Activated naive CD4-positive, alpha-beta T cell treated with anti-CD3 and anti-CD28 coated beads, Interleukin-2, amount 10 ng/mL, durations not matched to agents 7 days and 5 days (primary cell): ENCODE measurements at regions not wholly inside any gene's neighbourhood (a gene's known extent, or its start where the extent isn't known, plus 50 kb on each side); places are given as distances from the start of the nearest gene placed in this dataset.

Experiments
- CTCF ChIA-PET: fragments of 350-600 bp; sonication (Branson Sonifier 250); formaldehyde crosslinking; loops from one replicate; lab custom pipeline; 2021; ENCODE audit warnings: antibody characterized with exemption; lab: Charles Lee
- DNase-seq: peaks from one replicate; pipeline ENCODE4 v3.0.0-alpha.2; 2020
- H3K27ac Mint-ChIP-seq: one replicate; pipeline ENCODE4 v1.8.0; 2021; ENCODE audit warnings: mild to moderate bottlenecking, moderate library complexity, mixed read lengths
- H3K27me3 Mint-ChIP-seq: one replicate; pipeline ENCODE4 v1.8.0; 2021; ENCODE audit warnings: mild to moderate bottlenecking, mixed read lengths
- H3K36me3 Mint-ChIP-seq: one replicate; pipeline ENCODE4 v1.8.0; 2021; ENCODE audit warnings: mixed read lengths
- H3K4me1 Mint-ChIP-seq: one replicate; pipeline ENCODE4 v1.8.0; 2021; ENCODE audit warnings: mixed read lengths
- H3K4me3 Mint-ChIP-seq: one replicate; pipeline ENCODE4 v1.8.0; 2021; ENCODE audit warnings: mild to moderate bottlenecking, moderate library complexity, mixed read lengths
- H3K9me3 Mint-ChIP-seq: one replicate; pipeline ENCODE4 v1.8.0; 2021; ENCODE audit warnings: mixed read lengths

- no peak overlapping the region for H3K4me3 Mint-ChIP-seq
- no peak for DNase-seq
- peaks cover 7% of the 10 kb centered on the region for H3K9me3 Mint-ChIP-seq
- H3K36me3 Mint-ChIP-seq: no peaks in the 10 kb centered on the region
- no peaks in the 10 kb centered on the region for H3K4me1 Mint-ChIP-seq
- CTCF ChIA-PET: no interaction called here
- no peaks in the 10 kb centered on the region for H3K27me3 Mint-ChIP-seq
- H3K27ac Mint-ChIP-seq: no peak overlapping the region
Observed at GRCh38 chr12:18008642-18009041, 81.4 kb downstream of the RERGL start.

- Mint-ChIP-seq H3K4me3 (no peak overlapping the region), H3K9me3 (peaks cover 23% of the 10 kb centered on the region), H3K27me3 (no peaks in the 10 kb centered on the region), H3K4me1 (no peaks in the 10 kb centered on the region), H3K36me3 (no peaks in the 10 kb centered on the region), H3K27ac (no peak overlapping the region)
- no peak for DNase-seq
- CTCF ChIA-PET: no interaction called here
Observed at GRCh38 chr12:17999174-17999801, 90.7 kb downstream of the RERGL start.

GRCh38 chr12:17992002-17992656, 97.9 kb downstream of the RERGL start:
- CTCF ChIA-PET: interaction anchor here (1.2 to 2.7 kb wide), 5 partner anchors 8 to 1052 kb away, joined by 3 to 7 read pairs (median 4); no protein-coding TSS in a partner anchor
- Mint-ChIP-seq H3K4me1 (no peaks in the 10 kb centered on the region), H3K4me3 (no peak overlapping the region), H3K9me3 (no peaks in the 10 kb centered on the region), H3K27ac (no peak overlapping the region), H3K27me3 (no peaks in the 10 kb centered on the region), H3K36me3 (no peaks in the 10 kb centered on the region)
- no peak for DNase-seq

- peaks cover 3% of the 10 kb centered on the region for H3K9me3 Mint-ChIP-seq
- no peak for DNase-seq
- no peaks in the 10 kb centered on the region for H3K4me1 Mint-ChIP-seq
- no peak overlapping the region for H3K27ac Mint-ChIP-seq
- CTCF ChIA-PET: interaction anchor here (1.0 kb wide), 1 partner anchor 9 kb away, joined by 7 read pairs; no protein-coding TSS in a partner anchor
- no peaks in the 10 kb centered on the region for H3K36me3 Mint-ChIP-seq
- no peaks in the 10 kb centered on the region for H3K27me3 Mint-ChIP-seq
- no peak overlapping the region for H3K4me3 Mint-ChIP-seq
Observed at GRCh38 chr12:17982556-17982955, 107.4 kb downstream of the RERGL start.

GRCh38 chr12:17976202-17976601, 113.8 kb downstream of the RERGL start:
- Mint-ChIP-seq H3K4me1 (no peaks in the 10 kb centered on the region), H3K27me3 (no peaks in the 10 kb centered on the region), H3K27ac (no peak overlapping the region), H3K4me3 (no peak overlapping the region), H3K9me3 (peaks cover 12% of the 10 kb centered on the region), H3K36me3 (no peaks in the 10 kb centered on the region)
- no peak for DNase-seq
- CTCF ChIA-PET: no interaction called here

- DNase-seq: no peak
- no peak overlapping the region for H3K27ac Mint-ChIP-seq
- H3K27me3 Mint-ChIP-seq: no peaks in the 10 kb centered on the region
- no peak overlapping the region for H3K4me3 Mint-ChIP-seq
- H3K9me3 Mint-ChIP-seq: peaks cover 12% of the 10 kb centered on the region
- H3K36me3 Mint-ChIP-seq: no peaks in the 10 kb centered on the region
- no peaks in the 10 kb centered on the region for H3K4me1 Mint-ChIP-seq
- CTCF ChIA-PET: no interaction called here
Observed at GRCh38 chr12:17975763-17976162, 114.2 kb downstream of the RERGL start.

- CTCF ChIA-PET: no interaction called here
- no peak overlapping the region for H3K27ac Mint-ChIP-seq
Observed at GRCh38 chr12:17975239-17975638, 114.8 kb downstream of the RERGL start.

GRCh38 chr12:17971850-17972249, 118.1 kb downstream of the RERGL start:
- Mint-ChIP-seq H3K9me3 (peaks cover 19% of the 10 kb centered on the region), H3K36me3 (no peaks in the 10 kb centered on the region), H3K27me3 (no peaks in the 10 kb centered on the region), H3K4me1 (no peaks in the 10 kb centered on the region), H3K4me3 (no peak overlapping the region), H3K27ac (no peak overlapping the region)
- CTCF ChIA-PET: no interaction called here
- no peak for DNase-seq

More at GRCh38 chr12:17975239-17975638, 114.8 kb downstream of the RERGL start:
- H3K4me3 Mint-ChIP-seq: no peak overlapping the region
- no peak for DNase-seq
- H3K36me3 Mint-ChIP-seq: no peaks in the 10 kb centered on the region
- H3K27me3 Mint-ChIP-seq: no peaks in the 10 kb centered on the region
- peaks cover 12% of the 10 kb centered on the region for H3K9me3 Mint-ChIP-seq
- no peaks in the 10 kb centered on the region for H3K4me1 Mint-ChIP-seq

- DNase-seq: no peak
- Mint-ChIP-seq H3K27ac (no peak overlapping the region), H3K9me3 (peaks cover 10% of the 10 kb centered on the region), H3K4me1 (no peaks in the 10 kb centered on the region), H3K27me3 (no peaks in the 10 kb centered on the region), H3K4me3 (no peak overlapping the region), H3K36me3 (no peaks in the 10 kb centered on the region)
- CTCF ChIA-PET: no interaction called here
Observed at GRCh38 chr12:17954788-17955187, 135.2 kb downstream of the RERGL start.

- Mint-ChIP-seq H3K4me1 (no peaks in the 10 kb centered on the region), H3K9me3 (peaks cover 11% of the 10 kb centered on the region), H3K27ac (no peak overlapping the region), H3K27me3 (no peaks in the 10 kb centered on the region), H3K36me3 (no peaks in the 10 kb centered on the region), H3K4me3 (no peak overlapping the region)
- DNase-seq: no peak
- CTCF ChIA-PET: no interaction called here
Observed at GRCh38 chr12:17950898-17951297, 139.1 kb downstream of the RERGL start.

- Mint-ChIP-seq H3K27me3 (no peaks in the 10 kb centered on the region), H3K9me3 (peaks cover 11% of the 10 kb centered on the region), H3K36me3 (no peaks in the 10 kb centered on the region), H3K4me3 (no peak overlapping the region), H3K4me1 (no peaks in the 10 kb centered on the region), H3K27ac (no peak overlapping the region)
- DNase-seq: no peak
- CTCF ChIA-PET: no interaction called here
Observed at GRCh38 chr12:17949558-17950141, 140.3 kb downstream of the RERGL start.

- CTCF ChIA-PET: no interaction called here
- Mint-ChIP-seq H3K9me3 (peaks cover 7% of the 10 kb centered on the region), H3K27me3 (no peaks in the 10 kb centered on the region), H3K4me1 (no peaks in the 10 kb centered on the region), H3K4me3 (no peak overlapping the region), H3K27ac (no peak overlapping the region), H3K36me3 (no peaks in the 10 kb centered on the region)
- no peak for DNase-seq
Observed at GRCh38 chr12:17928708-17929366, 161.2 kb downstream of the RERGL start.

GRCh38 chr12:17918013-17918412, 172.0 kb downstream of the RERGL start:
- Mint-ChIP-seq H3K4me3 (no peak overlapping the region), H3K9me3 (peaks cover 13% of the 10 kb centered on the region), H3K27me3 (no peaks in the 10 kb centered on the region), H3K4me1 (no peaks in the 10 kb centered on the region), H3K36me3 (no peaks in the 10 kb centered on the region), H3K27ac (no peak overlapping the region)
- no peak for DNase-seq
- CTCF ChIA-PET: no interaction called here

GRCh38 chr12:17884581-17884980, 205.4 kb downstream of the RERGL start:
- Mint-ChIP-seq H3K36me3 (no peaks in the 10 kb centered on the region), H3K27ac (no peak overlapping the region), H3K9me3 (peaks cover 4% of the 10 kb centered on the region), H3K27me3 (no peaks in the 10 kb centered on the region), H3K4me1 (no peaks in the 10 kb centered on the region), H3K4me3 (no peak overlapping the region)
- DNase-seq: no peak
- CTCF ChIA-PET: no interaction called here
